ENCODE measurements at regions not wholly inside any gene's neighbourhood (a gene's known extent, or its start where the extent isn't known, plus 50 kb on each side); places are given as distances from the start of the nearest gene placed in this dataset.
"Not testable (repeated sequence)": the region's sequence is repeated elsewhere in the genome, so short reads cannot be mapped to it uniquely, and the experiment has no call there.

- no peak for DNase-seq (ENCODE audit: low read depth in 3 of 3)
These were observed 321.5 kb upstream of the IGF1R start for GRCh38 chr15:98326804-98327203.

- DNase-seq (ENCODE audit: low read depth in 3 of 3), result no peak
These were observed 318.1 kb upstream of the IGF1R start for GRCh38 chr15:98330258-98330657.

- no peak for DNase-seq (ENCODE audit: low read depth in 3 of 3)
These were observed 317.5 kb upstream of the IGF1R start for GRCh38 chr15:98330692-98331435.

GRCh38 chr15:98331676-98332075 lies 316.7 kb upstream of the IGF1R start:
- DNase-seq (ENCODE audit: low read depth in 3 of 3), result no peak

- DNase-seq (ENCODE audit: low read depth in 3 of 3), result no peak
These were observed 315.1 kb upstream of the IGF1R start for GRCh38 chr15:98333251-98333650.

- no peak for DNase-seq (ENCODE audit: low read depth in 3 of 3)
These were observed 305.4 kb upstream of the IGF1R start for GRCh38 chr15:98342911-98343310.

- DNase-seq (ENCODE audit: low read depth in 3 of 3), result no peak
These were observed 303.7 kb upstream of the IGF1R start for GRCh38 chr15:98344591-98344990.

- DNase-seq (ENCODE audit: low read depth in 3 of 3), result no peak
These were observed 301.3 kb upstream of the IGF1R start for GRCh38 chr15:98347001-98347400.

GRCh38 chr15:98347866-98348265 lies 300.5 kb upstream of the IGF1R start:
- no peak for DNase-seq (ENCODE audit: low read depth in 3 of 3)

- no peak for DNase-seq (ENCODE audit: low read depth in 3 of 3)
These were observed 298.1 kb upstream of the IGF1R start for GRCh38 chr15:98350276-98350675.

- DNase-seq (ENCODE audit: low read depth in 3 of 3), result not testable (repeated sequence)
These were observed 290.1 kb upstream of the IGF1R start for GRCh38 chr15:98358274-98358673.

GRCh38 chr15:98358971-98359370 lies 289.4 kb upstream of the IGF1R start:
- no peak for DNase-seq (ENCODE audit: low read depth in 3 of 3)

- no peak for DNase-seq (ENCODE audit: low read depth in 3 of 3)
These were observed 284.9 kb upstream of the IGF1R start for GRCh38 chr15:98363416-98363815.

- no peak for DNase-seq (ENCODE audit: low read depth in 3 of 3)
These were observed 284.4 kb upstream of the IGF1R start for GRCh38 chr15:98363955-98364354.

- no peak for DNase-seq (ENCODE audit: low read depth in 3 of 3)
These were observed 279.1 kb upstream of the IGF1R start for GRCh38 chr15:98369081-98369716.

GRCh38 chr15:98375513-98376340 lies 272.6 kb upstream of the IGF1R start:
- no peak for DNase-seq (ENCODE audit: low read depth in 3 of 3)

- no peak for DNase-seq (ENCODE audit: low read depth in 3 of 3)
These were observed 267.6 kb upstream of the IGF1R start for GRCh38 chr15:98380721-98381120.

GRCh38 chr15:98381446-98381845 lies 266.9 kb upstream of the IGF1R start:
- DNase-seq (ENCODE audit: low read depth in 3 of 3), result no peak

- DNase-seq (ENCODE audit: low read depth in 3 of 3), result no peak
These were observed 266.2 kb upstream of the IGF1R start for GRCh38 chr15:98382139-98382538.

- DNase-seq (ENCODE audit: low read depth in 3 of 3), result no peak
These were observed 264.8 kb upstream of the IGF1R start for GRCh38 chr15:98383571-98383970.

GRCh38 chr15:98384328-98385029 lies 263.9 kb upstream of the IGF1R start:
- no peak for DNase-seq (ENCODE audit: low read depth in 3 of 3)

- DNase-seq (ENCODE audit: low read depth in 3 of 3), result no peak
These were observed 262.5 kb upstream of the IGF1R start for GRCh38 chr15:98385752-98386381.
